Smooth muscle cell (in vitro differentiated cells): ENCODE measurements at regions not wholly inside any gene's neighbourhood (a gene's known extent, or its start where the extent isn't known, plus 50 kb on each side); places are given as distances from the start of the nearest gene placed in this dataset.

Experiments used
- DNase-seq: peaks from one replicate; lab custom pipeline; 2025; ENCODE audit not compliant: unreplicated experiment; lab: John Stamatoyannopoulos, UW
- H2AFZ ChIP-seq: fragments of 200-600 bp; sonication (generic); 2 replicates; pipeline ENCODE4 v1.6.0; 2016; ENCODE audit warnings: antibody characterized with exemption, low read depth, mild to moderate bottlenecking
- H3F3A ChIP-seq: fragments of 200-600 bp; sonication (generic); 2 replicates; pipeline ENCODE4 v1.6.0; 2017; ENCODE audit warnings: antibody characterized with exemption, low read depth
- H3K27ac ChIP-seq: fragments of 200-600 bp; sonication (generic); 2 replicates; pipeline ENCODE4 v1.5.1; 2016; ENCODE audit warnings: low read depth, mild to moderate bottlenecking
- H3K27me3 ChIP-seq: fragments of 200-600 bp; sonication (generic); 2 replicates; pipeline ENCODE4 v1.6.1; 2016; ENCODE audit warnings: low read depth, mild to moderate bottlenecking
- H3K36me3 ChIP-seq: fragments of 200-600 bp; sonication (generic); 2 replicates; pipeline ENCODE4 v1.5.1; 2016; ENCODE audit warnings: low read depth
- H3K4me1 ChIP-seq: fragments of 200-600 bp; sonication (generic); 2 replicates; pipeline ENCODE4 v1.5.1; 2016; ENCODE audit warnings: low read depth
- H3K4me2 ChIP-seq: fragments of 200-600 bp; sonication (generic); 2 replicates; pipeline ENCODE4 v1.6.0; 2016; ENCODE audit warnings: mild to moderate bottlenecking
- H3K4me3 ChIP-seq: fragments of 200-600 bp; sonication (generic); 2 replicates; pipeline ENCODE4 v1.5.1; 2016; ENCODE audit warnings: mild to moderate bottlenecking
- H3K79me2 ChIP-seq: fragments of 200-600 bp; sonication (generic); 2 replicates; pipeline ENCODE4 v1.6.0; 2016; ENCODE audit warnings: low read depth, mild to moderate bottlenecking
- H3K9ac ChIP-seq: fragments of 200-600 bp; sonication (generic); 2 replicates; pipeline ENCODE4 v1.6.0; 2016; ENCODE audit warnings: low read depth
- H3K9me3 ChIP-seq: fragments of 200-600 bp; sonication (generic); replicated peaks from 2 replicates; pipeline ENCODE4 v1.5.1; 2016; ENCODE audit warnings: low read depth
- H4K20me1 ChIP-seq: fragments of 200-600 bp; sonication (generic); 2 replicates; pipeline ENCODE4 v1.6.0; 2016; ENCODE audit warnings: low read depth
- CTCF ChIP-seq: fragments of 200-600 bp; sonication (generic); IDR thresholded peaks from 2 replicates; pipeline ENCODE4 v1.5.1; 2017; ENCODE audit warnings: borderline replicate concordance, mild to moderate bottlenecking, antibody characterized with exemption; ENCODE audit not compliant: insufficient read depth, poor library complexity, severe bottlenecking
- WGBS: methylation state at CpG from one replicate; pipeline ENCODE4 v1.1.7; 2016; ENCODE audit warnings: low lambda C conversion rate; 5-methylcytosine and 5-hydroxymethylcytosine counted together

DNA sequence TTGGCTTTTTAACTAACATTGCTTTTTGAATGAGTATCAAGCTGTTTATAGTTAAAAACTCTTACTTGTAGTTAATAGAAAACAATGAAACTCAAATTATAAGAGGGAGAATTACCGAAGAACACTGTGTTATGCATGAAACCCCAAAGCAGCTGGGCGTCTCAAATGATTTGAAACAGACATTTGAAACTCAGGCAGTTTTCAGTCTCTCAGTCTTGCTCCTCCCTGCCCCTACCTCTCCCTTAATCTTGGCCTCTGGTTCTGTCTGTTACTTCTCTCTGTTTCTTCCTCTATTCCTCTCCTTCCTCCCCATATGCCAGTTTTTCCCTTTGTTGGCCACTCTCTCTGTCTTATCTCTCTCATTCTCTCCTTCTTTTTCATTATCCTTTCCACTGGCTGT lies 118.3 kb upstream of the SYNPR start:
- Histone ChIP-seq H3K27ac (no peak overlapping the region), H2AFZ (no peak overlapping the region), H3K27me3 (no peaks in the 10 kb centered on the region), H3K4me3 (no peak overlapping the region), H3K36me3 (no peaks in the 10 kb centered on the region), H3K4me1 (no peaks in the 10 kb centered on the region), H3K79me2 (no peaks in the 10 kb centered on the region), H3K9me3 (no peaks in the 10 kb centered on the region), H3K4me2 (no peak overlapping the region), H3F3A (no peaks in the 10 kb centered on the region), H3K9ac (no peak overlapping the region), H4K20me1 (no peaks in the 10 kb centered on the region)
- DNase-seq = no peak
- WGBS = 96% methylated on average over 2 of the region's 2 CpGs
- TF ChIP-seq CTCF = no peak

DNA sequence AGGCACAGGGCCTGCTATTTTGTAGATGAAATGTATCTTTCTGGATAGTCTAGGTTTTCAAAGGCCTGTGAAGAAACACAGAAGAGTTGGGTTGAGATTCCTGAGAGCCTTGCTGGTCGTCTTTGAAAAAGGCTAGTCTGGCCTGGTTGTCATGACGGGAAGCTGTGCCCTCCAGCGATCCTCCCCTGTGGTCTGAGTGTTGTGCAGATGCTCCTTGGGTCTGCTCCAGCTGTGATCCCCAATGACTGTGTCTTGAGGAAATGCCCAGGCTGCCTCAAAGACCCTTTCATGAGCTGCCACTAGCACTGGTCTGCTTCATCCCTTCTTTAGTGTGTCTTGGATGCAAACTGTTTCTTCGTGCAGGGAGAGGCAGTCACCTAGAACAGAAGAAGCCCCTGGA lies 111.0 kb upstream of the SYNPR start:
- 73% methylated on average over 4 of the region's 4 CpGs for WGBS
- no peak overlapping the region for H3K4me3 ChIP-seq
- H3K9me3 ChIP-seq = no peaks in the 10 kb centered on the region
- H3K79me2 ChIP-seq = no peaks in the 10 kb centered on the region
- no peaks in the 10 kb centered on the region for H3K27me3 ChIP-seq
- no peaks in the 10 kb centered on the region for H4K20me1 ChIP-seq
- no peaks in the 10 kb centered on the region for H3K4me1 ChIP-seq
- no peak for DNase-seq
- H3K27ac ChIP-seq = no peak overlapping the region
- no peak for TF ChIP-seq CTCF
- no peak overlapping the region for H2AFZ ChIP-seq
- no peaks in the 10 kb centered on the region for H3F3A ChIP-seq
- no peaks in the 10 kb centered on the region for H3K36me3 ChIP-seq
- no peak overlapping the region for H3K9ac ChIP-seq
- no peak overlapping the region for H3K4me2 ChIP-seq

DNA sequence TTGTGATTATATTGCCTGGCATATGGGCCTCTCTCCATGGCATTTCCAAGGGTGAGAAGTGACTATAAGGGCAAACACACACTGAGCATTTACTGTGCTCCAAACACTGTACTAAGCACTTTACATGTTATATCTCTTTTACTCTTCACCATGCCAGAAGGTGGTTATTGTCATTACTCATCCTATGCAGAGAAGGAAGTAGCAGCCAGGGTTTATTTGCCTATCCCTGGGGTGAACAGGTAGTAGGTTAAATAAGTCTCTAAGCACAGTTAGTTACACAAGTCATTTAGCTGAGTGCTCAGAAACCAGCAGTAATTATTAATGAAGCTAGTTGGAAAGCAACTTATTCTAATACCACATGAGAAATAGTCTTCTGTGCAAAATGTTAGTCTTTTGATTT lies 109.9 kb upstream of the SYNPR start:
- no peak overlapping the region for H3K4me2 ChIP-seq
- no peaks in the 10 kb centered on the region for H3K36me3 ChIP-seq
- H3K9ac ChIP-seq = no peak overlapping the region
- no peaks in the 10 kb centered on the region for H4K20me1 ChIP-seq
- no peaks in the 10 kb centered on the region for H3F3A ChIP-seq
- H3K79me2 ChIP-seq = no peaks in the 10 kb centered on the region
- no peak overlapping the region for H3K27ac ChIP-seq
- no peaks in the 10 kb centered on the region for H3K4me1 ChIP-seq
- no peak for TF ChIP-seq CTCF
- DNase-seq = no peak
- no peak overlapping the region for H2AFZ ChIP-seq
- H3K4me3 ChIP-seq = no peak overlapping the region
- H3K27me3 ChIP-seq = no peaks in the 10 kb centered on the region
- no peaks in the 10 kb centered on the region for H3K9me3 ChIP-seq

GRCh38 chr3:63179862-63180522 lies 98.1 kb upstream of the SYNPR start:
- H2AFZ ChIP-seq = no peak overlapping the region
- no peak overlapping the region for H3K4me2 ChIP-seq
- no peak overlapping the region for H3K27ac ChIP-seq
- H3K4me1 ChIP-seq = no peaks in the 10 kb centered on the region
- no peak for TF ChIP-seq CTCF
- H3K4me3 ChIP-seq = no peak overlapping the region
- 66% methylated on average over 4 of the region's 4 CpGs for WGBS
- H3K27me3 ChIP-seq = no peaks in the 10 kb centered on the region
- no peak for DNase-seq
- H3K9ac ChIP-seq = no peak overlapping the region
- no peaks in the 10 kb centered on the region for H3F3A ChIP-seq
- no peaks in the 10 kb centered on the region for H3K9me3 ChIP-seq
- H3K79me2 ChIP-seq = no peaks in the 10 kb centered on the region
- no peaks in the 10 kb centered on the region for H3K36me3 ChIP-seq
- H4K20me1 ChIP-seq = no peaks in the 10 kb centered on the region
